NT2/D1 (cell line): ENCODE measurements at regions not wholly inside any gene's neighbourhood (a gene's known extent, or its start where the extent isn't known, plus 50 kb on each side); places are given as distances from the start of the nearest gene placed in this dataset.

Experiments used
- DNase-seq: peaks from one replicate; pipeline ENCODE4 v3.0.0-alpha.2; 2011; ENCODE audit warnings: low read depth, low spot score
- H3K27me3 ChIP-seq: 2 replicates; pipeline ENCODE4 v1.6.0; 2011; ENCODE audit warnings: mild to moderate bottlenecking; ENCODE audit not compliant: insufficient read length, insufficient read depth
- H3K36me3 ChIP-seq: 2 replicates; pipeline ENCODE4 v1.6.1; 2011; ENCODE audit warnings: mild to moderate bottlenecking, low read length, mixed read lengths; ENCODE audit not compliant: insufficient read depth, insufficient read length
- H3K4me1 ChIP-seq: 2 replicates; pipeline ENCODE4 v1.5.1; 2011; ENCODE audit not compliant: insufficient read depth, insufficient read length
- H3K4me3 ChIP-seq: 2 replicates; pipeline ENCODE4 v1.5.1; 2011; ENCODE audit warnings: low read depth; ENCODE audit not compliant: insufficient read length
- H3K9ac ChIP-seq: 2 replicates; pipeline ENCODE4 v1.6.0; 2011; ENCODE audit warnings: low read depth; ENCODE audit not compliant: insufficient read length
- H3K9me3 ChIP-seq: 2 replicates; pipeline ENCODE4 v1.5.1; 2011; ENCODE audit warnings: mild to moderate bottlenecking, low read length; ENCODE audit not compliant: insufficient read depth
- SUZ12 ChIP-seq: IDR thresholded peaks from 2 replicates; pipeline ENCODE4 v1.6.1; 2011; ENCODE audit not compliant: insufficient read length, insufficient read depth; ENCODE audit errors: extremely low read depth
- YY1 ChIP-seq: IDR thresholded peaks from 2 replicates; pipeline ENCODE4 v1.6.1; 2011; ENCODE audit not compliant: insufficient read length, insufficient read depth
- ZNF274 ChIP-seq: IDR thresholded peaks from 2 replicates; pipeline ENCODE4 v1.6.1; 2011; ENCODE audit warnings: mild to moderate bottlenecking, low read depth, low read length

DNA sequence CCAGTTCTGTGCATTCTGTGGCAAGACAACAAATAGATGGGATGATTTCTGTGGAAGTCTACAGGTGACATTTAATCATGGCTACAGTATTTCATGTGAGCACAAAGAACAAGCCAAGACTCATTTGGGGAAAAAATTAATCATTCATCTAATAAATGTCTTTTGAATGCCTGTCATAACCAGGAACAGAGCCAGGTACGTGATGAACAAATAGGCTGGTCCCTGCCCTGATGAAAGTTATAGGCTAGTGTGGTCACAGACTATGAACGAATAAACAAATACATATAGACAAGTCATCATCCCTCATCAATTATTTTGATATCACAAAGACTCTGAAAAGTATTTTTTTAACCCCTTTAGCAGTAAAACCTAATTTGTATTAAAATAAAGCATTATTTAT is 226.4 kb upstream of the RRP15 start:
- Histone ChIP-seq H3K4me3 (no peak overlapping the region), H3K27me3 (no peaks in the 10 kb centered on the region), H3K4me1 (no peaks in the 10 kb centered on the region), H3K36me3 (no peaks in the 10 kb centered on the region), H3K9ac (no peak overlapping the region), H3K9me3 (no peaks in the 10 kb centered on the region)
- TF ChIP-seq SUZ12: no peak
- no peak for TF ChIP-seq YY1
- TF ChIP-seq ZNF274: no peak
- DNase-seq: no peak

DNA sequence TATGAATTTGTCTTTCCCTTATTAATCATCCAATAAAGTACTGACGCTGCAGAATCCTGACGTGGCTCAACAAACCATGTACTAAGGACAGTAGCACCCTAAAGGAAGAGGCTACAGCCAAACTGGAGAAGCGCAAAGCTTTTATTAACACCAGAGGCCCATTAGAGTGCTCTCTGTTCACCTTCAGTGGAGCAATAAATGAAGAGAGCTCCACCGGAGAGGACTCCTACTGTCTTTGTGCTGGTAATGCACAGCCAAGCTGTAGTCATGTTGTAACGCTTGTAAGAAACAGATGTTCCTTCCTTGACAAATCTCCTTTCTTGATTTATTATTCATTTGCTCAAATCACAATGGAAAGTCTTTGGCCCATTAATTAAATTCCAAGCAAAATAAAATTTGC is 220.7 kb upstream of the RRP15 start:
- Histone ChIP-seq H3K27me3 (no peaks in the 10 kb centered on the region), H3K9ac (no peak overlapping the region), H3K36me3 (no peaks in the 10 kb centered on the region), H3K4me3 (no peak overlapping the region), H3K4me1 (no peaks in the 10 kb centered on the region), H3K9me3 (no peaks in the 10 kb centered on the region)
- TF ChIP-seq ZNF274 (peak; percentile 67), YY1 (no peak), SUZ12 (no peak)
- DNase-seq: no peak

DNA sequence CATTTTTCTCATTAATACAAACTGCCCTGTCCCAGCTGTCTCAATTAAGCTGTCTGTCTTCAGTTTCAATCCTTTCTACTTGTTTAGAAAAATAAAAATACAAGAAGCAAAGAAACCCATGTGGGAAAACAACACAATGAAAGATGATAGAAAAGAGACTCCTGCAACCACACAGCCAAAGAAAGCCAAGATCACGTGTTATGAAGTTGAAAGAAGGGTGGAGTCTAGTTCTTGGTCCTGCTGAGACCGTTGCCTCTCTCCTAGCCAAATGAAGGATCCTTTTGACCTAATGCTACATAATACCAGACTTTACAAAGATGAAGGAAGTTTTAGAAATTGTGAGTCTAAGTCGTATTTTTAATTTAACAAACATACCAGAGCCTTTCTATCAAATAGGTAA is 218.8 kb upstream of the RRP15 start:
- H3K9me3 ChIP-seq: no peaks in the 10 kb centered on the region
- no peaks in the 10 kb centered on the region for H3K27me3 ChIP-seq
- no peak for DNase-seq
- TF ChIP-seq YY1 (no peak), ZNF274 (no peak), SUZ12 (no peak)
- no peak overlapping the region for H3K9ac ChIP-seq
- H3K4me1 ChIP-seq: no peaks in the 10 kb centered on the region
- no peaks in the 10 kb centered on the region for H3K36me3 ChIP-seq
- H3K4me3 ChIP-seq: no peak overlapping the region

DNA sequence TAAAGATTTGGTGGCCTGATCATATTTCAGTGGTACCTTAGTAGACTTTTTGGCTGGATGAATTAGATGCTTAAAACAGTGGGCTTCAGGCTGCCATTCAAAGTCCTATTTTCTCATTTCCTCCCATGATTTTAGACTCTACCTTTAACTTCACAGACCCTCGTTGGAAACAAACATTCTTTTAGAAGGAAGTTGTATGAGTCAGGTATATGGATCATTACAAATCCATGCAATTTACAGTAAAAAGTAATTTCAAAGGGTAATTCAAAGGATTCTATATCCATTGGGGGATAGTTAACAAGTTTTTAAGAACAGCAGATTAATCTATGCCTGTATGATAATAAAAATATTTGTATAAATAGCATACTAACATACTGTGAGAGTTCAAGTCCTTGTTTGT is 216.9 kb upstream of the RRP15 start:
- Histone ChIP-seq H3K9ac (no peak overlapping the region), H3K4me1 (no peaks in the 10 kb centered on the region), H3K27me3 (no peaks in the 10 kb centered on the region), H3K36me3 (no peaks in the 10 kb centered on the region), H3K9me3 (no peaks in the 10 kb centered on the region), H3K4me3 (no peak overlapping the region)
- TF ChIP-seq YY1 (no peak), ZNF274 (no peak), SUZ12 (no peak)
- no peak for DNase-seq

- Histone ChIP-seq H3K4me3 (no peak overlapping the region), H3K9ac (no peak overlapping the region), H3K9me3 (no peaks in the 10 kb centered on the region), H3K4me1 (no peaks in the 10 kb centered on the region), H3K36me3 (no peaks in the 10 kb centered on the region), H3K27me3 (no peaks in the 10 kb centered on the region)
- no peak for DNase-seq
- TF ChIP-seq YY1 (no peak), ZNF274 (no peak), SUZ12 (no peak)
Observed at GRCh38 chr1:218069180-218069579, 215.9 kb upstream of the RRP15 start.

DNA sequence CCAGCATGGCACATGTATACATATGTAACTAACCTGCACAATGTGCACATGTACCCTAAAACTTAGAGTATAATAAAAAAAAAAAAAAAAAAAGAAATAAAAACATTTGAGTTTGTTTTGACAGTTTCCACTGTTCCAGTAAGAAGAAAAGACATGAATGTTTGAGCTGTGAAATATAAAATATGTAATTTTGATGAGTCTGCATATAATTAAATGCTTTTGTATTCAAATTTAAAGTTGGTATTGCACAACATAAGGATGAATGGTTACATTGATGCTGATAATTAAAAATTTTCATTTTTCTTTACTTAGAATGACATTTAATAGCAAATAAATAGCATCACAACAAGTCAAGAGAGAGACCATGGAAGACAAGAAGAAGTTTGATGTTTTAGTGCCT is 212.0 kb upstream of the RRP15 start:
- Histone ChIP-seq H3K4me3 (no peak overlapping the region), H3K4me1 (no peaks in the 10 kb centered on the region), H3K36me3 (no peaks in the 10 kb centered on the region), H3K9me3 (no peaks in the 10 kb centered on the region), H3K27me3 (no peaks in the 10 kb centered on the region), H3K9ac (no peak overlapping the region)
- DNase-seq: no peak
- TF ChIP-seq ZNF274 (no peak), YY1 (no peak), SUZ12 (no peak)

GRCh38 chr1:218078916-218079315 is 206.2 kb upstream of the RRP15 start:
- Histone ChIP-seq H3K4me3 (no peak overlapping the region), H3K9ac (no peak overlapping the region), H3K4me1 (no peaks in the 10 kb centered on the region), H3K36me3 (no peaks in the 10 kb centered on the region), H3K27me3 (no peaks in the 10 kb centered on the region), H3K9me3 (no peaks in the 10 kb centered on the region)
- no peak for DNase-seq
- TF ChIP-seq YY1: no peak

GRCh38 chr1:218079347-218079746 is 205.7 kb upstream of the RRP15 start:
- H3K9ac ChIP-seq: no peak overlapping the region

More at GRCh38 chr1:218079347-218079746, 205.7 kb upstream of the RRP15 start:
- TF ChIP-seq ZNF274 (no peak), YY1 (no peak), SUZ12 (no peak)
- H3K9me3 ChIP-seq: no peaks in the 10 kb centered on the region
- no peaks in the 10 kb centered on the region for H3K27me3 ChIP-seq
- no peak overlapping the region for H3K4me3 ChIP-seq
- H3K4me1 ChIP-seq: no peaks in the 10 kb centered on the region
- DNase-seq: no peak
- H3K36me3 ChIP-seq: no peaks in the 10 kb centered on the region
